Suppressor macrophage treated with lipopolysaccharide for 4 hours (primary cell): ENCODE measurements at regions not wholly inside any gene's neighbourhood (a gene's known extent, or its start where the extent isn't known, plus 50 kb on each side); places are given as distances from the start of the nearest gene placed in this dataset.
"Not testable (repeated sequence)": the region's sequence is repeated elsewhere in the genome, so short reads cannot be mapped to it uniquely, and the experiment has no call there.

Source experiments
- DNase-seq: peaks from one replicate; pipeline ENCODE4 v3.0.0-alpha.2; 2020

DNA sequence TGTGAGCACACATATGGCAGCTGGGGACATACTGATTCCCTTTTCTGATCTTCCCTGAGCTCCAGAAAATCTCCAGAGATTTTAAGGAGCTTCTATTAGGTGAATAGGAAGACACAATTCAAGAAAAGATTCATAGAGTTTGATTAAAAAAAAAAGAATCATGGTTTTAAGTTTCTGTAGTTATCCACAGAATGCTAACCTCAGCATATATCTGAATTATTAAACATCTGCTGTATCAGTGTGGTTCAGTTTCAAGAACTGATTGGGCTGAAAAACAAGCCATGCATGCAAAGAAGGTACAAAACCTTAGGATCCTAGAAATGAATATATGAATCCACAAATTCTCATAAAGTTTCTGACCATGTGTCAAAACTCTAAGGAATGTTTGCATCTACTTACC is 94.1 kb upstream of the ZNF438 start:
- DNase-seq, result no peak

DNA sequence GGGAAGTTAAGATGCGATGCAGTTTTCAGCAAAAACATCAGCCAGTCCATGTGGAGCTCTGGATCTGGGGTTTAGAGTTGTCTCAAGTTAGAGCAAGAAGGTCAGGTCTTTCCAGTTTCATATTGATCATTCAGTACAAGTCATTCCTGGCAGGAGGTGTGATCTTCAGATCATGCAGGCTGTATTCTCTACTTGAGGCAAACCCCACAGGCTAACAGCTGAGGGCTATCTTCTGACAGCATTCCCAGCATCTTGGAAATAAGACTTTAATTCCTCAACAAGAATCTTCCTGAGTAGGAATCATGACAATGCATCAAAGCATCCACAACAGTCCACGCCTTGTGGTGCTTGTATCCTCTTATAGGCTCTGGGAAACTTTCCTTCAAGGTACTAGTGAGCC is 94.9 kb upstream of the ZNF438 start:
- no peak for DNase-seq

DNA sequence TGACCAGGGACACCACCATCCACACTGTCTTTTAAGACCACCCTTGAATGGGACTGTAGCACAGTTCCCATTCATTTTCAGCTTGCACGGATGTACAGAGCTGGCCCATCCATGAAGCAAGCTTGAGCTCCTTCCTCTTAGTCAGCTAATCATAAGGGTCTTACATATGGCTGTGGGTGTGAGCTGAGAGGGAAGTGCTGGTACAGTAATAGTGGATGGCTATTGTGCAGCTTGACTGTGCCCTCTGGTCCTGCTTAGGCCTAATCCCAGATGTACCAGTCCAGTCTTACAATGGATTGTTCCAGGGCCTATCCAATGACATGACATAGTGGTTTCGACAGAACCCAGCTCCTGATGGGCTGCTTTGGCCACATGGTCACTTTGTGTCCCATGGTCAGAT is 96.9 kb upstream of the ZNF438 start:
- peak; percentile 34 for DNase-seq

DNA sequence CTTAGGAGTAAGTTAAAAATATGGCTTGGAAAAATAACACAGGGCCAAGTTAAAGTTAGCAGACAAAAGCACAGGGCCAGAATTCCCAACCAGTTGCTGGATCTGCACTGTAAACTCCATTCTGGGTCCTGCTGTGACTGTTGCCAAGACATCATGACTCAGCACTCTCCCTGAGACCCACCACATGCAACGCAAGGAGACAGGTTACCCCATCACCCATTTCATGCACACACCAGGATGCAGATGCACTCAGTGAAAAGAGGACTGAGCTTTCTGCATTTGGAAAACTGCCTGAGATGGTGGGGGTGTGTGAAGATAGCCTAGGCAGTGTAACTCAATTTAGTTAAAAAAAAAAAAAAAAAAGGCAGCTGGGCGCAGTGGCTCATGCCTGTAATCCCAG is 97.6 kb upstream of the ZNF438 start:
- no peak for DNase-seq

DNA sequence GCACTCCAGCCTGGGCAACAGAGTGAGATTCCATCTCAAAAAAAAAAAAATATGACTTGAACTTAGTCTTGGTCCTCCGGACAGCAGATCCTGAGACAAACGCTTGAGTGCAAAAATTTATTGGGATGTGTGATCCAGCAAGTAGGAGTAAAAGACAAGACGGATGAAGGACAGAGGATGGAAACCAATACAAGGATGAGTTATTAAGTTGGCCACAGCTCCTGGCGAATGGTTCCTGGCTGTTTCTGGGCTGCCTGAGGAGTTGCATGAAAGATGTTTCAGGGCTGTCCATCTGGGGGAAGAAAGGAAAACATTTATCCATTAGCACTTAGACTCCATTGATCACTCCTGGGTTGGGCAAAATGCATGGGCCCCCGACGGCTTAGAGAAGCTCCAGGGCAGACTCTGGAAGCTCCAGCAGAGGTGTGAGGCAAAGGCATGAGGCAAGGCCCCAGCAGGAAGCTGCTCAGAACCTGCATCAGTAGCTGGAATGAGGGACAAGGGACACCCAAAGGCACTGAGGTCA is 98.3 kb upstream of the ZNF438 start:
- DNase-seq, result no peak

DNA sequence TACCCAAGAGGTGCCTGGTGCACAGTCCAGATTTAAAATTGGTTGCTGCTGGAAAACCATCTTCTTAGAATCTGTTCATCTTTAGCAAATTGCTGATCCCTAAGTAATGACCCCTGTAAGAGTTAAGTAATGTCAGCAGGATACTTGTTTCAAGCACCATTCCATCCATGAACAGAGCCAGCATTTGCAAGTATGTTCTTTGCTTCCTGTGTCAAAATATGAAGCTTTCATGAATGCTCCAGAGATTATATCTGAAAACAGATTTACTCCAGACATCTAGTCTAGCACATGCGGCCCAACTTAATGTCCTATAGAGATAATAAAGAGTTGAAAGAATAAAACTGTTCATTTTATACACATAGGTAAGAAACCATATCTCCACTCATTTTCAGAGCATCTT is 98.7 kb upstream of the ZNF438 start:
- DNase-seq, result no peak

DNA sequence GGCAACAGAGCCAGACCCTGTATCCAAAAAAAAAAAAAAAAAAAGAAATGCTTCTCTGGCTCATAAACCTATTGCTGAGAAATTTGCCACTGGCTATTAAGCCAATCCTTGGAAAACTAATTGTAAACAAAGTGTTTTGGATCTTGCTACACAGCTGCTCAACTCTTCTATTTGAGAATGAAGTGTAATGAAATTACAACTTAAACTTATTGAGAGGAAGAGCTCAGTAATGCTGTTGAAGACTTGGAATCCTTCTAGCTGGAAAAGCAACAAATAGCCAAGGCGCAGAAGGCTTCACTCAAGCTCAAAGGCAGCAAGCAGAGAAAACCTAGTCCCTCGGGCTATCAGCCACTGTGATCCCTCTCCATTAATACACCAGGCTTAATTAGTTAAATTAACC is 99.6 kb upstream of the ZNF438 start:
- DNase-seq, result no peak

DNA sequence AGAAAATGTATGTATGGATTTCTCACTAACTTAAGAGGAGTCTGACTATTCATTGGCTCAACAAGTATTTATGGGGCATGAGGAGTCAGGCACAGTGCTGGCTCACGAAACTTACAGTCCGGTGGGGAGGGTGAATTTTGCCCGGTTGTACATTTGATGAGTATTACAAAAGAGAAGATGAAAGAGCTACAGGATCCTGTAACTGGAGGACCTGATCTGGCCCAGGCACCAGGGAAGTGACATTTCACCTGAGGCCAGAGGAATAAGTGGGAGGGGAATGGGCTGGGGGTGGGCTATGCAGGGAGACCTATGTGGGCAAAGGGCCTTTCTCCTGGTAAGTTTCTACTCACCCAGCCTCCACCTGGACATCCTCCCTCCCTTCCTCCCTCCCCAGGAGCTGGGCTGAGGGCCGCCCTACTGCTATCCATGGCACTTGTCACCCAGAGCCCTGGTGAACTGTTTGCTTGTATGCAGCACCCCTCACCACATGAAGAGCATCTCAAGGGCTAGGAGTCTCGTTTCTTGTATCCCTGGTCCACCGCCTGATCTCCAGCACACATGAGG is 101.1 kb upstream of the ZNF438 start:
- DNase-seq, result no peak

DNA sequence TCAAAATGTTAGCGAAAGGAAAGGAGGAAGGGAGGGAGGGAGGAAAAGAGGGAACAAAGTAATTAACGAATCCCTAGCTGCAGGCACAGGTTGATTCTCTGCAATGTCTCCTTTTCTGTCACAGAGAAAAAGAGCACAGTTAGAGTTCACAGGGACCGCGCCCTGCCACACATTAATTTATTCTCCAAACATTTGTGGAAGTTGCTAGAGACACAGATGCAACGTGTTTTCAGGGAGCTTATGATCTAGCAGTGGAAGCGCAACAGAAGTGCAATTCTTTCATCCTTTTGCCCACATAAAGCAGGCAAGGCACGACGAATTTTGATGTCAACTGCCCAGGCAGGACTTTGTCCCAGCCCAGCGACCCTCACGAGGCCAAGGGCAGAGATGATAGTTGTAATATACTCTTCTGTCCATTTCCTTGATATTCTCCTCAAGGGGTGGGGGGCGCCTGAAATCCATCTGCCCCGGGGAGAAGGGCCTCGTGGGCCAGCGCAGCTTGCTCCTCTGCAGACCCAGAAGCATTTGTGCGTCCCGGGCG is 101.7 kb upstream of the ZNF438 start:
- no peak for DNase-seq

DNA sequence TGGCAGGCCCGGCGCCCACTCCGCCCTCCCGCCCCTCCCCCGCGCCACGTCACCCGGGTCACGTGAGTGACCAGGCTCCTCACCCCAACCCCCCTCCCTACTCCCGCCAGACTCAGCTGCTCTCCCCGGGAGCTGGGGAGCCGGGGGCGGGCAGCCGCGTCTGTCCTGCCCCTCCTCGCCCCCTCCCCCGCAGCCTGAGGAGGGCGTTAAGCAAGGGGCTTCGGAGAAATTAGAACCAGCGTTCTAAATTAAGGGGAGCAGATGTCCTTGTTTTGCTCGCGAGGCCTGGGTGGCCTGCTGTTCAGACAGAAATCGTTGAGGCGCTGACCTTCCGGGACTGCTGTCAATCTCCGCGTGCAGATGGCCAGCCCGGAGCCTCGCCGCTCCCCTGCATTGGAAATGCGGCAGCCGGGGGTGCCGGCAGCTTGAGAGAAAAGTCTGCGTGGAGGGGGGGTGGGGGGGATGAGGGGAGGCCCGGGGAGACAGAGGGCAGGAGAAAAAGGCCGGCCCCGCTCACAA is 102.2 kb upstream of the ZNF438 start:
- peak; percentile 40 for DNase-seq

DNA sequence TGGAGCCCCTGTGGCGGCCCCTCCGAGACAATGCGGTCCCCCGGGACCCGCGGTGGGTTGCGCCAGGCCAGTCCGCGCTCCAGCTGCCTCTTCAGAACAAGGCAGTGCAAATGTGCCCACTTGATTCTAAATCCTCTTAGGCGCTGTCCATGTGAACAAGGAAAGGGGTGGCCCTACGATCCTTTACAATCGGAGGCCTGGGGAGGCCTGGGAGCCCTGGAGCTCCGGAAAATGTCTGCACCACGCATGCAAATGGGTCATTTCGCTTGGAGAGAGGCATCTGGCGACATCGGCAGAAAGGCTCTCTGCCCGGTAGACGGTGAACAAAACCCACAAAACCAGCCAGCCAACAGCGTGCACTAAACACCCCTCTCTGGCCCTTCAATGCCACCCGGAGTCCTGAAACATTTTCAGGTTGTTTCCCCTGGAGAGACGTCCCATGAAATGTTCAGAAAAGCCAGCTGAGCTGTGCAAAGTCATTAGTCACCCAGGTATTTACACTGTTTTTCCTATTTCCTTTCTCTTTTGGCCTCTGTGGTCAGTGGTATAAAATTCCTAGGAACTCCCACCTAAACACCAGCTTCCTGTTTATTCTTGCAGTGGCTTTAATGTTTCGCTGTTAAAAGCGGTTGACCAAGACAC is 102.8 kb upstream of the ZNF438 start:
- no peak for DNase-seq

DNA sequence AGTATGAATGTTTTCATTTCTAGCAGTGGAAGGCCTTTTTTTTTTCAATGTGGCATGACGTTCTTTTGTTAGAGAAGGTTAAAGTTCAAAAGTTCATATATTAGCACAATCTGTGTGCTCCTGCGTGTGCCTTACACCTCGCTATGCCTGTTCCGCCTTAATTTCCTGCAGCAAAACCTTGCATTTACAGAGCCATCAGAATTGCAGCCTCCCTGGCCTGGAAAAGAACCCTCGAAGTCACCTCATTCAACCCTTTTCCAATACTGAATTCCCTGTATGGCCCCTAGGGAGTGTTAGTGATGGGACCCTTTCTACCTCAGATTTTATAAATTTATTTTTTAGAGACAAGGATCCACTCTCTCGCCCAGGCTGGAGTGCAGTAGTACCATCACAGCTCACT is 103.5 kb upstream of the ZNF438 start:
- no peak for DNase-seq

DNA sequence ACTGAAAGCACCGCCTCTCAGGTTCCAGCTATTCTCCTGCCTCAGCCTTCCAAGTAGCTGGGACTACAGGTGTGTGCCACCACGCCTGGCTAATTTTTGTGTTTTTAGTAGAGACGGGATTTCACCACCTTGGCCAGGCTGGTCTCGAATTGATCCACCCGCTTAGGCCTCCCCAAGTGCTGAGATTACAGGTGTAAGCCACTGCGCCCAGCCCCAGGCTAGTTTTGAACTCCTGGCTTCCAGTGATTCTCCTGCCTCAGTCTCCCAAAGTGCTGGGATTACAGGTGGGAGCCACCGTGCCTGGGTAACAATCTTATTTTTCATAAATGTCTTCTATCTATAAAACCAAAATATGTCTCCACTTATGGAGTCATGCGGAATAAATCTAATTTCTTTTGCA is 104.1 kb upstream of the ZNF438 start:
- DNase-seq, result not testable (repeated sequence)

DNA sequence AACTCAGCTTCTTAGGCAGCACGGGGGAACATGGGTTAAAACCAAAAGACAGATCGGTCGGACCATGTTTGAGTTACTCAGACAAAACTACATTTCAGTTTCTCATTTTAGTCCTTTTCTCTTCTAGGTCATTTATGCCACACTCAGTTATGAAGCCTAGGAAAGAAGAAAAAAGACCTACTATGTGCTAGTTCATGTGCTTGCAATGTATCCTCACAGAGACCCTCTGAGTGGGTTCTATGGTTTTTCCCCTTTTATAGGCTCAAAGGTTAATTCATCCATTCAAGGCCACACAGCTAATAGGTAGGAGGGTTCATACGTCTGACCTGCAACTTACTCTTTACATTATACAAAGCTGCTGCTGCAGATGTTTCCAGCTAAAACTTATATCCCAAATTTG is 104.7 kb upstream of the ZNF438 start:
- no peak for DNase-seq

DNA sequence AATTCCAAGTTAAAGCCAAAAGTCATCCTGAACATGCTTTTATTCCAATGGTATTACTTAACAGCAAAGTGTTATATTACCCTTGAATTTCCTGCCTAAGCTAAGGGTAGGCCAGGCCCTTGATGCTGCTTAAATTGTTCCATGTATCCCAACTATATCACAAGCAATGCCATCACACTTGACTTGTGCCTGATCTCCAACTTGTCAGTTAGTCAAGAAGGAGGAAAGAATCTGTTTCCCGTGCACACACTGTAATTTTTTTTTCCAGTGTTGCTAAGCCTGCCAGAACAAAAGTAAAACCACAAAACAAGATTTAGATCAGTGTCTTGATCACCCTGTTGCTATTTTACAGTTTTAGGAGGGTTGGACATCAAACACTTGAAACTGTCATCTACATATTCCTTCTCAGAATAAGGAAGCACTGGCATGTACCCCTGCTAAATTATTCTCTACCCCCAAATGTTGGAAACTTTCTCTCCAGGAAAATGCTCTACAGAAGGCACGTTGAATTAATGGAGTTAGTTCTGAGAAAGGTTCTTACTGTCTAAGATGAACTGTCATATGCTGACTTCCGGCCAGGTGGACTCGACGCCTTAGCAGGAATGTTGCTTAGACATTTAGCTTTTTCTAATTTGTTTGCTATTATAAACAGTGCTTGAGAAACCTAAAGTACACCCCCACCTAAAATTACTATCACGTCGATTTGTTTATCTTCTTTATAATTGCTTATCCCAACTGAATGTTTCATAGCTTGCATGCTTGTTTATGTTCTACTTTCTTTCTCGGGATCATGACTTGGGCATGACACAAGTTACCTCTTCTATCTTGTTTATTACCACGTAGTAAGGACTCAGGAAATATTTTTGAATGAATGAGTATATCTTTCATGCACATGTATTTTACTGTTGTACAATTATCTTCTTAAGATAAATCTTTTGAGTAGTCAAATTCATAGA is 105.5 kb upstream of the ZNF438 start:
- DNase-seq, result no peak

DNA sequence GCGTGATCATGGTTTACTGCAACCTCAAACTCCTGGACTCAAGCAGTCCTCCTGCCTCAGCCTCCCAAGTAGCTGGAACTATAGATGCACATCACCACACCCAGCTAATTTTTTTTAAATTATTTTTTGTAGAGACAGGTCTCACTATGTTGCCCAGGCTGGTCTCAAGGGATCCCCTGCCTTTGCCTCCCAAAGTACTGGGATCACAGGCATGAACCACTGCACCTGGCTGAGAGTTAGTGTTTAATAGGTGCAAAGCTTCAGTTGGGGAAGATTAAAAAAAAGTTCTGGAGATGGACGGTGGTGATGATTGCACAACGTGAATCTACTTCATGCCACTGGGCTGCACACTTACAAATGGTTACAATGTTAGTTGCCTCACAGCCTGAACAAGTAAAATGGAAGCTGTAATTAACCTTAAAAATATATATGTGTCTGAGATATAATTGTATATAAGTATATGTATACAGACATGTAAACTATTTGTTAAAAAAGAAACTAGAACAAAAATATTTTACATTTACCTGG is 106.4 kb upstream of the ZNF438 start:
- DNase-seq, result no peak

DNA sequence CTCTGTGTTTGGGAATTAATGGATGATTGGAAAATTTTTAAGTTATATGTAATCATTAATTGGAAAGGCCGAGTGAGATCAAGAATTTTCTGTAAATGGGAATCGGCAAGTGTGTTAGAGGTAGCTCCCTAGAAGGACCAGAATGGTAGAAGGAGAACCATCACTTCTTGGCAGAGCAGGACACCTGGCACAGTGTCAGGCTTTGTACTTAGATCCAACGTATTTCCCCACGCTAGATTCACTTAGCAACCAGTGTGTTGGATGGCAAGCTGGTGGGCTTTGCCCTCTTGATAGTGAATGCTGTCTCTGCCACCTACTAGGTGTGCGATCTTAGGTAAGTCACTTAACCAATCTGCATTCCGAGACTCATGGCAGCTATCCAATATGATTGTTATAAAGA is 107.8 kb upstream of the ZNF438 start:
- DNase-seq, result no peak

DNA sequence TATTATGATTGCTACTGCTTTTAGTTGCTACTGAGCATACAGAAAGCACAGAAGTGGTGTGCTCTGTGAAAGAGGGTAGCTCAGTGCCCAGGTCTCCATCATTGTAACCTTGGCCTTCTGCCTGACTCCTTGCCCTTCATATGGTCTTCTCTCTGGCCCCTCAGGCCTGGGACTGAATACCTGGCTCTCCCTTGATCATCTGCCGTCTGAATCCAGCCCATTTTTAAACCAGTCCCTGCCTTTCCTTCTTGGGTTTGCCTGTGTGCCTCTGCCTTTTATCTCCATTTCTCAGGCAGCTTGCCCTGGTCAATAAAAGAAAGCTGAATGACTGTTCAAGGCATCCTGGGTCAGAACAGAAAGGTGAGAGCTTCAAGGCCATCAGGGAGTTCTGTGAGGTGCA is 109.1 kb upstream of the ZNF438 start:
- no peak for DNase-seq

DNA sequence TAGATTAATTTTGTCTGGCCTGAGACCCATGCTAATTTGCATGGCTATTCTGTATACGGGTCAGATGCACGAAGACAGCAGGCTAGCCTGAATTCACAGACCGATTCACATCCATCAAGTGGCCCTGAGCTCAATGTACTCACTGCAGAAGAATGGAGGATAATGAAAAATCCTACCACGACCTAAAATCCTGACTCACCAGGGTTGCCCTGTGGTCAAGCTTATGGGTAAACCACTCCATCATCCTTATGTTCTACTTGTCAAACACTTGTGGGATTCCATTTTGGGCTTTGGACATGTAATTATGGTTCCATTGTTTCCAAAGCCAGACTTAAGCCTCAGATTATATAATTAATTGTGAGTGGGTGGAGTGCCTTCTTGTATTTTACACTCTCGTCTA is 110.4 kb upstream of the ZNF438 start:
- DNase-seq, result no peak

DNA sequence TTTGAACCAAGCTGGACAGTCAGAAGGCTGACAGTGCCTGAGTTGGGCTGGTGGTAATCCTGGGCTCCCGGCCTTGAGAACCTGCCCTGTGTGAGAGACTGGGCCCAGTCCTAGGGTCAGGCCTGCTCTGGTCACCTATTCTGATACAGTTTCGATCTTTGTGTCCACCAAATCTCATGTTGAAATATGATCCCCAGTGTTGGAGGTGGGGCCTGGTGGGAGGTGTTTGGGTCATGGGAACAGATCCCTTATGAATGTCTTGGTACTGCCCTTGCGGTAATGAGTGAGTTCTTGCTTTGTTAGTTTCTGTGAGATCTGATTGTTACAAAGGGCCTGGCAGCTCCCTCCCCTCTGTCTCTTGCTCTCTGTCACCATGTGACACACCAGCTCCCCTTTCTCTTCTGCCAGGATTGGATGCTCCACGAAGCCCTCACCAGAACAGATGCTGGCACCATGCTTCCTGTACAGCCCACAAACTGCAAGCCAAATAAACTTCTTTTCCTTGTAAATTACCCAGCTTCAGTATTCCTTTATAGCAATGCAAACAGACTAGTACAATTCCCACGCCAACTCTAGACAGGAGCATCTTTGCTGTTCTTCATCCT is 111.8 kb upstream of the ZNF438 start:
- DNase-seq, result no peak

DNA sequence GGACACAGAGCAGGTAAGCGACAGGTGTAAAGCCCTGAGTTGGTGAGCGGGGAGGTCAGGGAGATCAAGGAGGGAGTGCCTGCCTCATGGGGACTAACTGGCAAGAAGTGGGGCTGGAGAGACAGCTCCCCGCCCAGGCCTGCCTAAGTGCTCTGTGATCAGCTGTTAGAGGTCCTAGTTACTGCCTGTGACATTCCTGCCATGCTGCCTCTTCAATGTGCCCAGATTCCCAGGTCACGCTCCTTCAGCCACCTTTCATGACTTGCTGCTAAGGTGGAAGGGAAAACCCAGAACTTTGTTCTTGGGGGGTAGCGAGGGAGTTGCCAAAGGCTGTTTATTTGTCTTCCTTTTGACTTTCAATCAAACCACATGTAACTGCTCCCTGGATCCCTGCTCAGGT is 114.3 kb upstream of the ZNF438 start:
- DNase-seq, result no peak

DNA sequence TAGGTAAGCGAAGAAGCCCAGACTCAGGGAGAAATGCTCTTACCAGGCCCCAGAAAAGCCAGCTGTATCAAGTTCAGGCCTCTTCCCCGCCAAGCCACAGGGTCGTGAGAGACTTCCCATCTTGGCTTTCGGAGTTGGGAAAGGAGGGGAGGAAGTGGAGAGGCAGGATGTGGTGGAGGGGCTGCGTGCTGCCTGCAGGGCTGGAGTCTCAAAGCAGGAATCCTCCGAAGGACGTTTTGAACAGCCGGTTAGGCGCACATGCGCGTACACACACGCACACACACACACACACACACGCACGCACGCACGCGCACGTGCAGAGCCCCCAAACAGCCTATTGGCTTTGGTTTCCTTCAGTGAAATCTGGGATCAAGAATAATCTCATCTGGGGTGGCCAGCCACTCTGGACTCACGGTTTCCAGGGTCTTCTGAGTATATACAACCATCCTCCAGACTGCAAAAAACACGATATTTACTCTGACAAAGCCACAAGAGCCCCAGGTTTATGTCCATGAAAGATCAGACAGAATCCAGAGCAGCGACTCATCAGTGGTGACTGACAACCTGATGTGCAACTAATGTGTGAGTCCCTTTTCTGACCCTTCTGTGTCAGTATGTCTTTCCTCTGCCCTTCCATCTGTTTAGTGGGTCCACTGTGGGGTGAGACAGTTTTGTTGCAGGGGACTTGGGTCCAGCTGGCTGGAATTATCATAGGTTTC is 115.0 kb upstream of the ZNF438 start:
- DNase-seq, result peak; percentile 32
